GM19239 (cell line): ENCODE measurements at regions not wholly inside any gene's neighbourhood (a gene's known extent, or its start where the extent isn't known, plus 50 kb on each side); places are given as distances from the start of the nearest gene placed in this dataset.

Experiments used
- DNase-seq: peaks from one replicate; pipeline ENCODE4 v3.0.0; 2011; ENCODE audit warnings: low spot score; ENCODE audit not compliant: insufficient read length
- FAIRE-seq: peaks from 2 replicates; lab custom pipeline; 2011; peaks lifted over from hg19 to GRCh38; lab: Jason Lieb, UNC

DNA sequence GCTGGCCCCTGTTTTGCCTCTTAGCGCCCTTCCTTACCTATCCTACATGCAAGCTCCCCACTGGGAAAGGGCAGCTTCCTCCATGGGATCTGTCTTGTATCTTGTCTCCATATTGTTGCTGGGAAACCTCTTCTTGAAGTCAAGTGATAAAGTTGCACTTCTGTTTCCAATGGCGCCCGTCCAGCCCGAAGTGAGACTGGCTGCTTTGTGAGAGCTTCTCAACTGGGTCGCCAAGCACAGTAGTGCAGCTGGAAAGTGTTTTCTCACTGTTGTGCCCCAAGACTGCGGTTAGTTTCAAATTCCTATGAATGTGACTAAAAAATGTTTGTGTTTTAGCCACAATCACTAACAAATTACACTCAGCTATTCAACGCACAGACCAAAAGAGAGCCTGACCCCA is 506.6 kb upstream of the MPDZ start:
- DNase-seq: no peak
- no peak for FAIRE-seq

GRCh38 chr9:13779106-13779505 is 499.6 kb upstream of the MPDZ start:
- no peak for DNase-seq
- no peak for FAIRE-seq

- FAIRE-seq (no peak), DNase-seq (no peak)
These were observed 499.1 kb upstream of the MPDZ start for GRCh38 chr9:13778631-13779030.

- FAIRE-seq: no peak
These were observed 491.5 kb upstream of the MPDZ start for GRCh38 chr9:13770956-13771355.

GRCh38 chr9:13769641-13770040 is 490.1 kb upstream of the MPDZ start:
- DNase-seq (no peak), FAIRE-seq (no peak)

More at GRCh38 chr9:13770956-13771355, 491.5 kb upstream of the MPDZ start:
- DNase-seq: no peak

- no peak for FAIRE-seq
These were observed 489.5 kb upstream of the MPDZ start for GRCh38 chr9:13769006-13769405.

GRCh38 chr9:13762209-13762608 is 482.7 kb upstream of the MPDZ start:
- FAIRE-seq (no peak), DNase-seq (no peak)

More at GRCh38 chr9:13769006-13769405, 489.5 kb upstream of the MPDZ start:
- DNase-seq: no peak

- FAIRE-seq (no peak), DNase-seq (no peak)
These were observed 480.1 kb upstream of the MPDZ start for GRCh38 chr9:13759551-13759950.

DNA sequence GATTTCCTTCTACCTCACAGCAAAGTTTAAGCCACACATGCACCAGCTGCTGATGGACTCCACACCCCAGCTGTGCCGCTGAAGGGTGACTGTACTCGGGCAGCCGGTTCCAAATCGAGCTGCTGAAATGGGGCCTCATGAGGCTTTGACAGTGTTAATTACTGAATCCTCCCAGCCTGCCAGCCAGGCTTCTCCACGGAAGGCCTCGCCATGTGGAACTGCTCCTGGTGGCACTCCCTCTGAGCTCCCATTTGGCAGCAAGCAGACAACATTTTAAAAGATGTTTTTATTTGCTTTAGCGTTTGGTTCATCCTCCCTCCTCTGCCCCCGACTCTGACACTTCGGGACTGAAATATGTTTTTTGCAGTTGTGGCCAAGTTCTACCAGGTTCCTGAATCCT is 479.4 kb upstream of the MPDZ start:
- DNase-seq (no peak), FAIRE-seq (no peak)

GRCh38 chr9:13756943-13757342 is 477.5 kb upstream of the MPDZ start:
- DNase-seq: no peak
- no peak for FAIRE-seq

- DNase-seq: no peak
- FAIRE-seq: no peak
These were observed 476.1 kb upstream of the MPDZ start for GRCh38 chr9:13755551-13755950.

- DNase-seq (no peak), FAIRE-seq (no peak)
These were observed 471.1 kb upstream of the MPDZ start for GRCh38 chr9:13750639-13751038.

DNA sequence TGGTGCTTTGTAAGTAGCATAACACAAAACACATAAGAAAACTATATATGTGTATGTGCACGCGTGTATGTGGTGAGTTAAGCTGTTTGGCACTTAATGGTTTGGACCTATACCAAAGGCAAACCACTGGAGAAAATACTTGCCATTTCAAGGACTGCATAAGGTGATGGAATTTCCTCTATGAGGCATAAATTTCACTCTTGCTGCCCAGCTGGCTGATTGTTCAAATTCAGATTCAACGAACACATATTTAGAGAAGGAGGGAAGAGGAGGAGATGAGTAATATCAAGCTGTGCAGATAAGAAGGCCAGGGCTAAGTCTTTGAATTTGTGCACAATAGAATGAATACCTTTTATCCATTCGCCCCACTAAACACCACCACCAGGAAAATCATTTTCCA is 470.6 kb upstream of the MPDZ start:
- DNase-seq: no peak
- FAIRE-seq: no peak

GRCh38 chr9:13746876-13747275 is 467.4 kb upstream of the MPDZ start:
- DNase-seq (no peak), FAIRE-seq (no peak)

DNA sequence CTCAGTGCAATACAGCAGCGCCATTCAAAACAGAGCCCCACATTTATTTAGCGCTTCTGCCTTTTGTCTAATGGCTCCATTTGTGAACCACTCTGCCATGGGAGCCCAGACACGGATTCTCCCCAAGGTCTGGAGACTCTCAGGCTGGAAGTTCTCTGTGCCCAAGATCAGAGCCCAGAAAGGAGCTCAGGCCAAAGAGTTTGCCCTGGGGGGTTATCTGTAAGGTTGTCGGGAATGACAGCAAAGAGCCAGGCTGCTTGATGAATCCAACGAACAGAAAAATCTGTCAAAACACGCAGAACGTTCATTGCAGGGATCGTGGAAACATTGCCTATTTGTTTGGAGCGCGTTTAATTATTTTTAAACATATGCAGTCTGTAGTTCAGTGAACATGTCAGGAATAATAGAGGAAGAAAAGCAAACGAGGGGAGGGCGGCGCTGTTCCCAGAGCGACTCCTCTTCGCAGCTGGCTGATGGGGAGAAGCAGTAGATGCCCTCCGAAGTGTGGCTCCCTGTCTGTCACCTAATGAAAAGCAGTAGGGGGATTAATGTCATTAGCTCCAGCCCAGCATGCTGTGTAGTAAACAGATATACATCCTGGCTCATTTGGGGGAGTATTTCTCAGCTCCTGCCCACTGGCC is 464.9 kb upstream of the MPDZ start:
- DNase-seq (no peak), FAIRE-seq (no peak)

DNA sequence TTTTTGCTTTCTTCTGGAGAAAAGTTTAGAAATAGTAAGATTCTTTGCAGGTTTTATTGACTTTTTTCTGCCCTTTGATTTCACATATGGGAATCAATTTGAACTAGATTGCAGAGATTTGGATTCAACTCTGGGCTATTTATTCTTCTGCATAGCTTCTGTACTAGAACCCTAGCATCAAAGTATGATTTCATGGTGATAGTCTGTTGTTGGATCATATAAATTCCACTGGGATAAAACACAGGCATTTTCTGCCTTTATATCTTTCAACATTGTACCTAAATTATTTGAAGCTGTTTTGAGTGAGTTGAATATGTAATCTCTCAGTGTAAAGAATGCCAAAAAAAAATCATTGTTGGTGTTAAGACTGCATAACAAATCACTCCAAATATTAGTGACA is 458.4 kb upstream of the MPDZ start:
- FAIRE-seq (no peak), DNase-seq (no peak)

DNA sequence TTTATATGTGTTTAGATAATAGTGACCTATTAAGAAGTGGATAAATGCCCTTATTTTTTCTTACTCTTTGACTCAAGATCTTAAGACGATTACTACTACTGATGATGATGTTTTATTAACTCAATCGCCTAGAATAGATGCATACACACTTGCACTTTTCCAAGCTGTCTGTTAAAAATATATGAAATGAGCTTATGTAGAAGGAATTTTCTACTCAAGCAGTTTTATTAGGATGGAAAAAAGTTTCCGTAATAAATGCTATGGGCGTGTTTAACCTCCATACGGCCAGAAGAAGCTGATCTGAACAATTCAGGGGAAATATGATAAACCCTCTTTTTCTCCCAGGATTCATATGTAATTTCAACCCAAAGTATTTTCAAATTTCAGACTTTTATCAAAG is 455.7 kb upstream of the MPDZ start:
- FAIRE-seq (no peak), DNase-seq (no peak)

- FAIRE-seq: no peak
- no peak for DNase-seq
These were observed 455.1 kb upstream of the MPDZ start for GRCh38 chr9:13734601-13735000.

DNA sequence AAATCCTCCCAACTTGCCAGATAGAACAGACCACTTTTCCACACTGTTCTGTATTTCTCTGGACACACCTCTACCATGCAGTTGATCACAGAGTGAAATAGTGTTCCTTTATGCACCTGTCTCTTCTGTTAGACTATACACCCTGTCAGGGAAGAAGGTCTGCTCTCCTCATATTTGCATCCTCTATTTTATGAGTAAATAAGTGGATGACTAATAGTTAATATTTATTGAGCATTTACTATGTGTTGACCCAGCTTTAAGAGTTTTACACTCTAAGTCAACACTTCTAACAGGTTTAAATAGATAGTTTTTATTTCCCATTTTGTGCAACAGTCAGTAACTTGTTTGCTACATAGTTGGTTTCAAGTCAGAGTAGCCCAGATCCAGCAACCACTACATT is 452.8 kb upstream of the MPDZ start:
- FAIRE-seq (no peak), DNase-seq (no peak)

GRCh38 chr9:13731637-13732036 is 452.1 kb upstream of the MPDZ start:
- FAIRE-seq: no peak
- DNase-seq: no peak

GRCh38 chr9:13729955-13730354 is 450.5 kb upstream of the MPDZ start:
- DNase-seq: no peak
- FAIRE-seq: no peak

- DNase-seq (no peak), FAIRE-seq (no peak)
These were observed 449.7 kb upstream of the MPDZ start for GRCh38 chr9:13728917-13729811.
